NOMO-1 (cell line): ENCODE measurements at regions not wholly inside any gene's neighbourhood (a gene's known extent, or its start where the extent isn't known, plus 50 kb on each side); places are given as distances from the start of the nearest gene placed in this dataset.
"Not testable (repeated sequence)": the region's sequence is repeated elsewhere in the genome, so short reads cannot be mapped to it uniquely, and the experiment has no call there.

ENCODE experiments used
- DNase-seq, 2 experiments: peaks; one replicate each; lab custom pipeline; 2025; ENCODE audit not compliant: unreplicated experiment in 2 of 2; lab: John Stamatoyannopoulos, UW

DNA sequence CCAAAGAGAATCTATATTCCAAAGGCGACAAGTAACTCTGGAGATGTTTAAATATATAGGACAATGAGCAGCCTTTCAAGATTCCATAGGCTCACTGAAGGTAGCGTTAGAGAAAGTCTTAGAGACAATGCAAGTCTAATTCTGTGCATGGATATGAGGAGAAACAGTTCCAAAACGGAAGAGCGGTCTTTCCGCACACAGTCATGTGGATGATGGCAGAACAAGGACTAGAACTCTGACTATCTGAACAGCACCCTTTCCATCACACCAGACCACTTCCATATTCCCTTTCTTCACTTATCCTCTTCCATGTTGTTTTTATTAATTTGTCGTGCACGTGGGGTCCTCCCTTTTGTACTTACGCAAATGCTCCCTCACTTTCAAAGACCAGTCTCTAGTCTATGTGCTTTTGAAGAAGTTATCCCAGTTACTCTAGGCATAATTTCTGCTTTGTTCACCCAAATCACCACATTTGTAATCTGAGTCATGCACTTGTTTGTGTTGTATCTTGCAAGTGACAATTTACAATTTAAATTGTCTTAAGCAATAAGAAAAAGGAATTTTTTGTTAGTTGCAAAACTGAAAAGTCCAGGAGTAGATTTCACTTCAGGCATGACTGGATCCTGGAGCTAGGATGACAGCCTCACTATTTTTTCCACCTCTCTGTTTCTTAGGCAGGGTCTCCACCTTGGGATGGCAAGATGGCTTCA is 116.0 kb upstream of the ADRA1B start:
- DNase-seq = no peak

- no peak for DNase-seq
Observed at GRCh38 chr5:159801303-159801702, 115.0 kb upstream of the ADRA1B start.

GRCh38 chr5:159802661-159803060 is 113.6 kb upstream of the ADRA1B start:
- peak; percentile 36 to 85 for DNase-seq

DNA sequence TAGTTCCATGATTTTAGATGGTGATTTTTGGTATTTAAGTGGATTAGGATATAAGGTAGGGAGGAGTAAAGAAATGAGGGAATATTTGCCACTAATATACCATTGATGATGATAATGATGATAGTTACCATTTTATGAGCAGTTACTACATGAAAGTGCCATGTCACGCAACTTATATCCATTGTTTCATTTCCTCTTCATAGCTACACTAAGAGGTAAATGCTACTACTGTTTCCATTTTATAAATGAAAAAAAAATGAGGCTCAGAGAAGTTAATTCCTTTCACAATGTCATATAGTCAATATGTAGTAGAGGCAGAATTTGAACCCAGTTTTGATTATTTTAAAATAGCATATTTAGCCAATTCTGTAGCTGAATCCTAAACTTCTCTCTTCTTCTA is 112.2 kb upstream of the ADRA1B start:
- DNase-seq = peak; percentile 40 to 80

- DNase-seq = peak; percentile 94 to 97
Observed at GRCh38 chr5:159805021-159805420, 111.3 kb upstream of the ADRA1B start.

DNA sequence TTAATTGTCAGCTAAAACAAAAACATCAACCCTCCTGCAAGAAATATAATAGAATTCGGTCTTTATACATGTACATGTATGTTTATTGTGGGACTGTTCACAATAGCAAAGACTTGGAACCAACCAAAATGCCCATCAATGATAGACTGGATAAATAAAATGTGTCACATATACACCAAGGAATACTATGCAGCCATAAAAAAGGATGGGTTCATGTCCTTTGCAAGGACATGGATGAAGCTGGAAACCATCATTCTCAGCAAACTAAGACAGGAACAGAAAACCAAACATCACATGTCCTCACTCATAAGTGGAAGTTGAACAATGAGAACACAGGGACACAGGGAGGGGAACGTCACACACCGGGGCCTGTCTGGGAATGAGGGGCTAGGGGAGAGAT is 109.1 kb upstream of the ADRA1B start:
- DNase-seq = not testable (repeated sequence)

DNA sequence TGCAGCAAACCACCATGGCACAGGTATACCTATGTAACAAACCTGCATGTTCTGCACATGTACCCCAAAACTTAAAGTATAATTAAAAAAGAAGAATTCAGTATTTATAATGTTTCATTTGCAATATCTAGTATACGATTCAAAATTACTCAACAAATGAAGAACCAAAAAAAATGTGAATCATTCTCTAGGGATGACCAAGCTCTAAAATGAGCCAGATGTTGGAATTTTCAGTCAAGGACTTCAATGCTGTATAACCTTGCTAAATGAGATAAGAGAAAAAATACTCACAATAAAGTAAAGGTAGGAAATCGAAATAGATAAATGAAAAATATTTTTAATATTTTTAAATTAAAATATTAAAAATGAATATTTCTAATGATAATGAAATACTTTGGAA is 108.7 kb upstream of the ADRA1B start:
- no peak for DNase-seq

GRCh38 chr5:159811712-159812111 is 104.6 kb upstream of the ADRA1B start:
- no peak for DNase-seq

DNA sequence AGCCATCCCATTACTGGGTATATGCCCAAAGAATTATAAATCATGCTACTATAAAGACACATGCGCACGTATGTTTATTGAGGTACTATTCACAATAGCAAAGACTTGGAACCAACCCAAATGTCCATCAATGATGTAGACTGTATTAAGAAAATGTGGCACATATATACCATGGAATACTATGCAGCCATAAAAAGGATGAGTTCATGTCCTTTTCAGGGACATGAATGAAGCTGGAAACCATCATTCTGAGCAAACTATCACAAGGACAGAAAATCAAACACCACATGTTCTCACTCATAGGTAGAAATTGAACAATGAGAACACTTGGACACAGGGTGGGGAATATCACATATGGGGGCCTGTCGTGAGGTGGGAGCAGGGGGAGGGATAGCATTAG is 103.5 kb upstream of the ADRA1B start:
- not testable (repeated sequence) for DNase-seq

- DNase-seq = no peak
Observed at GRCh38 chr5:159814222-159814621, 102.1 kb upstream of the ADRA1B start.

- no peak for DNase-seq
Observed at GRCh38 chr5:159814805-159815585, 101.3 kb upstream of the ADRA1B start.

DNA sequence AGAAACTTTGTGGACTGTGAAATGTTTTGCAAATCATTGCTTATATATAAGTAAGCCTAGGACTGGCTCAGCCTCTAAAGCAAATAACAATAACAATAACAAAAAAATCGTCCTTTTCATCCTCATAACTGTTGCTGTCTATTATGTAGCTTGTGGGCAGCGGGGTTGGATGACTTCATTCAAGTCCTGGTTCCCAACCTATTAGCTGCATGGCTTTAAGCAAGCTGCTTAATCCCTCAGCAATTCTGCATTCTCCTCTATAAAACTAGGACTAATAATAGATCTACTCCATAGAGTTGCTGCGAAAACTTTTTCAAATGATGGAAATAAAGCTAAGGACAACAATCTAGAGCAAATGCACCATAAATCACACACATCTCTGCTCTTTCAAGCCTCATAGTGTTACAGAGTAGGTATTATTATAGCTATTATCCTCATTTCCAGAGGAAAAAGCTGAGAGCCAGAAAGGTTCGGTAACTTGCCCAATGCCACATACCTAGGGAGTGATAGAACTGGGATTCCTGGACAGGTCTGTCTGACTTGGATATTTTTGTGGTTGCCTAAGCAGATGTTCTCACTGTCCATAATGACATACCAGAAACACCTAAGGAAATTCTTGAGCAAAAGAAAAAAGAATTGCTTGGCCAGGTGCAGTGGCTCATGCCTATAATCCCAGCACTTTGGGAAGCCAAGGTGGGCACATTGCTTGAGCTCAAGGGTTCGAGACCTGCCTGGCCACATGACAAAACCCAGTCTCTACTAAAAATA is 98.8 kb upstream of the ADRA1B start:
- DNase-seq = no peak

GRCh38 chr5:159819591-159820411 is 96.5 kb upstream of the ADRA1B start:
- no peak for DNase-seq

DNA sequence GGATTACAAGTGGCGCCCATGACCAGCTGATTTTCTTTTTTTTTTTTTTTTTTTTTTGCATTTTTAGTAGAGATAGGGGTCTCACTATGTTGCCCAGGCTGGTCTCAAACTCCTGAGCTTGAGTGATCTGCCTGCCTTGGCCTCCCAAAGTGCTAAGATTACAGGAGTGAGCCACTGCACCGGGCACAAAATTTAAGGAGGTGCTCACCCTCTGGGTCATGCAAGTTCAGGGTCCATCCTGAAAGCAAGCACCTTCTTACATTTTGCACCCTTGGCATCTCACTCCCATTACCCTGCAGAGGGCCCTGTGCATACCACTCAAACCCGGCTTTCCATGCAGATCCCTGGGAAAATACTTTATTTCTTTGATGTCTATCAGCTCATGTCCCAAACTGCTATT is 95.6 kb upstream of the ADRA1B start:
- DNase-seq = no peak

DNA sequence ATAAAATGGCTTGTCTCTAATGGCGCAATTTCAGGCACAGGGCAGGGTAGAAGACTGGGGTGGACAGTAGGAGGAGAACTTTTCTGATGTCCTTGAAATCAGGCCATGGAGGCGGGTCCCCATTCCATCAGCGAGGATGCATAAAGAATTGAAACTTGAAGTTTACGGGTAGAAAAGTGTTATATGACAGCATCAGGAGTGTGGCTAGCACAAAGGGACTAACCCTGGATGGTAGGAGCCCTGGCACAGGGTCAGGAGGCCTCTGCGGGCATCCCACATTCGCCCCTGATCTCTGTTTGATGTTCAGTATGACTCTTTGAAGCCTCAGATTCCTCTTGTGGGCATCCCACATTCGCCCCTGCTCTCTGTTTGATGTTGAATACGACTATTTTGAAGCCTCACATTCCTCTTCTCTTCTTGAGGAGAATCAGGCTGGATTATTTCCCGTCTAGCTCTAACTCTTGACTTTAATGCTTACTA is 94.8 kb upstream of the ADRA1B start:
- no peak for DNase-seq

DNA sequence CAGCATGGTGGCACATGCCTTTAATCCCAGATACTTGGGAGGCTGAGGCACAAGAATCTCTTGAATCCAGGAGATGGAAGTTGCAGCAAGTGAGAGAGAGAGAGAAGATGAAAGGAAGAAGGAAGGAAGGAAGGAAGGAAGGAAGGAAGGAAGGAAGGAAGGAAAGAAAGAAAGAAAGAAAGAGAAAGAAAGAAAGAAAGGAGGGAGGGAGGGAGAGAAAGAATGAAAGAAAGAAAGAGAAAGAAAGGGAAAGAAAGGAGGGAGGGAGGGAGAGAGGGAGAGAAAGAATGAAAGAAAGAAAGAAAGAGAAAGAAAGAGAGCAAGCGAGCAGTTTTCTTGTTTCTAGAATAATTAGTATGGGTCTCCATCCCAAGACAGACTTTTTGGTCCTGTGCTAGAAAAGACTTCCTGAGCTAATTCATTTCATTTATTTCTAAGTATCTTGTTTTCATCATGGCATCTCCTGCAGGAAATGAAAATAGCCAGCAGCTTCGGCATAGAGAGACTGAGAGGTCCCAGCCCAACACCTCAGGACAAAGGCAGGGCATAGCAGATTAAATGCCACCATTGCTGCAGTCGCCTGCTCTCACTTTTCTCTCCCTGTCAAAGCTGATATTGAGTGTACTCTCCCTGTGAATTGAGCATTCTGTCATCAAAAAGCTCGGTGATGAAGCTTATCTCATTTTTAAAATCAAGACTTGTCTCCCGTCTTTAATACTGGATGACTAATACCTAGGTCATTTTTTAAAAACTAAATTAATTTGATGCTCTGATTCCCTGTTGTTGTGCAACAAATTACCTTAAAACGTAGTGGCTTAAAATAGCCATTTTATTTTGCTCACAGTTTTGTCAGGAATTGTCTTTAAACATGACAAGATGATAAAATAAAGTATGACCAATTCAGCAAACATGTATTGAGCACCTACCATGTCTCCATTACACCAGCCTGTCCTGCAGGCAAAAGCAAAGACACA is 91.8 kb upstream of the ADRA1B start:
- DNase-seq = no peak

DNA sequence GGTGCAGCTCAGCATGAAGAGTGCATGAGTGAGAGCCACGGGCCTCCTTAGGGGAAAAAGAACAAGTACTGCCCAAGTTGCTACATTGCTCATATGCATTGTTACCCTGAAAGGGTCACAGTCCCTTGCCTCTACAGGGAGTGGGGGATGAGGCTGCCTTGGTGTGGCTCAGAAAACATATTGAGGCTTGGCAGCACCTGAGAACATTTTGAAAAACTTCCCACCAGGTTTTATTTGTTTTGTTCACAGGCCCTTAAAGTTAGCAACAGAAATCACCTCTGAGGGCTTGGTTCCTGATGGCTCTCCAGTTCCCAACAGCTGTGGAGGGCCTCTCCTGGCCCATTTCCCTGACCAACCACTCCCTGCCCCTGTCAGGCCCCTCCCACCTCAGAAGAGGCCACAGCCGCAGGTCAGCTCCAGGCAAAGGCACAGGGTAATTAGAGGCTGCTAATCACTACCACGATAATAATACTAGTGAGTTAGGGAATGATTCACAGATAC is 90.7 kb upstream of the ADRA1B start:
- DNase-seq = no peak

DNA sequence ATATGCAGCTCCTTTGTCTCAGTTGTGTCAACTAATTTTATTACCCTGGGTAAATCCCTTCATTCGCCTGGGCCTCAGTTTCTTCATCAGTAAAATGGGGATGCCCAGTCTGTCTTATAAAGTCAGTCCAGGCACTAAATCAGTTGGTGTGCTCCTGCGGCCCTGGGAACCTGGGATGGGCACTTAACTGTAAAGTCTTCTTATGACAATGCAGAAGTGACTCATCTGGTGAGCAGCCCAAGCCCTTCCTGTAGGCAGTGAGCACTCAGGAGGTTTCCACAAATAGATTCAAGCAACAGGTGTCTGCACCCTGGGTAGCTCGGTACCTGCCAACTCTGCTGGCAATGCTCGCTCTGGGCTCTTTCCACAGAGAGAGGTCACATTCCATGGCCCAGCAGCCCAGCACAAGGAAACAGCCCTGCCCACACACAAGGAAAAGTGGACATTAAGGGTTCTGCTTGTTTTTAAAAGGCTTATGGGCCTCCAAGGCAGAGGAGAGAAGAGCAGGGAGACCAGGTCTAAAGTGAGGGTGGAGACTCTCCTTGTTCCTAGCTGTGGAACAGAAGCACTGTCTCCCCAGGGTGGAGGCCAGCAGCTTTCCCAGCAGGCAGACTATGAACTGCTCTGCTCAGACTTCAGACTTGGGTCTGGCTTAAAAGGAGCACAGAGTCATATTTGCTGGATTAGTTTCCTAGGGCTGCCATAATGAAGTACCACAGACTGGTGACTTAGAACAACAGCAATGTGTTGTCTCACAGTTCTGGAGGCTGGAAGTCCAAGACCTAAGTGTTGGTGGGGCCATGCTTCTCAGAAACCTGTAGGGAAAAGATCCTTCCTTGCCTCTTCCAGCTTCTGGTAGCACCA is 89.7 kb upstream of the ADRA1B start:
- peak; percentile 22 to 71 for DNase-seq
